Prostate gland (tissue), 2 donors: ENCODE measurements at regions not wholly inside any gene's neighbourhood (a gene's known extent, or its start where the extent isn't known, plus 50 kb on each side); places are given as distances from the start of the nearest gene placed in this dataset.

Experiments
- DNase-seq: peaks from one replicate; pipeline ENCODE4 v3.0.0-alpha.2; 2019; ENCODE audit warnings: low spot score
- H3K27ac ChIP-seq, 2 donors: fragments of 200-600 bp; sonication (generic); 2 replicates each; pipeline ENCODE4 v1.5.1; 2017 to 2019
- H3K27me3 ChIP-seq: fragments of 200-600 bp; sonication (generic); replicated peaks from 2 replicates; pipeline ENCODE4 v1.5.1; 2019; ENCODE audit not compliant: insufficient read depth
- H3K36me3 ChIP-seq, 2 donors: fragments of 200-600 bp; sonication (generic); 1 replicate in 1 of 2; 2 replicates in 1 of 2; pipeline versions ENCODE4 v1.5.1 to v1.8.1; 2017 to 2019
- H3K4me1 ChIP-seq: fragments of 200-600 bp; sonication (generic); replicated peaks from 2 replicates; pipeline ENCODE4 v1.5.1; 2019
- H3K4me3 ChIP-seq, 2 donors: fragments of 200-600 bp; sonication (generic); 2 replicates each; pipeline ENCODE4 v1.5.1; 2017 to 2019
- H3K9me3 ChIP-seq: fragments of 200-600 bp; sonication (generic); 2 replicates; pipeline ENCODE4 v1.5.1; 2017
- CTCF ChIP-seq, 4 experiments: fragments of 200-600 bp in 2 of 4; fragments of 450-650 bp in 2 of 4; sonication (generic) in 2 of 4; IDR thresholded peaks; 1 replicate in 3 of 4; 2 replicates in 1 of 4; pipeline ENCODE4 v1.5.1; 2016 to 2019; ENCODE audit warnings: antibody characterized with exemption in 4 of 4, mild to moderate bottlenecking in 2 of 4, moderate library complexity in 2 of 4
- POLR2A ChIP-seq: fragments of 450-650 bp; IDR thresholded peaks from one replicate; pipeline ENCODE4 v1.6.1; 2016; ENCODE audit warnings: antibody characterized with exemption, mild to moderate bottlenecking
- POLR2AphosphoS5 ChIP-seq: sonication (generic); formaldehyde crosslinking; IDR thresholded peaks from one replicate; pipeline ENCODE4 v1.6.1; 2017; ENCODE audit warnings: antibody characterized with exemption
- WGBS: methylation state at CpG from one replicate; pipeline ENCODE4 v1.1.5; 2018; 5-methylcytosine and 5-hydroxymethylcytosine counted together
- intact Hi-C: fragments of 100-400 bp; cut with DNase I; formaldehyde crosslinking; loops from one replicate; pipeline ENCODE4 v1.14.2; 2022

DNA sequence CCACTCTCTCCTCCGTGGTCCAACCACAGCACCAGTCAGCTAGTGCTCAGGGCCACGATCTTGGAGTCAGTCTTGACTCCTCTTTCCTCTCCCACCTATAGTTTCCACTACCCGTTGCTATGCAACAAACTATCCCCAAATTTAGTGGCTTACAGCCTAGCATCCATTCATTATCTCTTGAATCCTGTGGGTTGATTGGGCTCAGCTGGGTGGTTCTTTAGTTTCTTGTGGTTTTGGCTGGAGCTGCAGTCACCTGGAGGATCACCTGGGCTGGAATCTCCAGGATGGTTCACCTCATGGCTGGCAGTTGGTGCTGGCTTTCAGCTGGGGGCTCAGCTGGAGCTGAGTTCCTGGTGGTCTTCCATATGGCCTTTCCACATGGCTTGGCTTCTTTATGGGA is 149.9 kb downstream of the ASB1 start:
- H3K4me3 ChIP-seq, result no peak overlapping the region
- H3K4me1 ChIP-seq, result no peaks in the 10 kb centered on the region
- WGBS, result 91% methylated on average over 3 of the region's 3 CpGs

GRCh38 chr2:238578256-238578655 is 151.5 kb downstream of the ASB1 start:
- 82% methylated on average over 9 of the region's 9 CpGs for WGBS

More for the DNA sequence above, 149.9 kb downstream of the ASB1 start:
- H3K36me3 ChIP-seq, result no peaks in the 10 kb centered on the region
- intact Hi-C loops, result no loop called here
- no peaks in the 10 kb centered on the region for H3K27me3 ChIP-seq
- DNase-seq, result no peak
- H3K27ac ChIP-seq, result no peak overlapping the region
- H3K9me3 ChIP-seq, result no peaks in the 10 kb centered on the region
- TF ChIP-seq POLR2A (no peak), CTCF (IDR thresholded peaks at IDR 0.05) (no peak), POLR2AphosphoS5 (no peak)

GRCh38 chr2:238580486-238580885 is 153.8 kb downstream of the ASB1 start:
- H3K27ac ChIP-seq, result no peak overlapping the region
- intact Hi-C loops, result no loop called here
- TF ChIP-seq POLR2A (no peak), POLR2AphosphoS5 (no peak), CTCF (IDR thresholded peaks at IDR 0.05) (no peak)
- H3K9me3 ChIP-seq, result no peaks in the 10 kb centered on the region
- no peak for DNase-seq
- no peaks in the 10 kb centered on the region for H3K36me3 ChIP-seq
- H3K4me1 ChIP-seq, result no peaks in the 10 kb centered on the region
- no peaks in the 10 kb centered on the region for H3K27me3 ChIP-seq
- no peak overlapping the region for H3K4me3 ChIP-seq
- 92% methylated on average over 4 of the region's 4 CpGs for WGBS

More at GRCh38 chr2:238578256-238578655, 151.5 kb downstream of the ASB1 start:
- intact Hi-C loops, result no loop called here
- no peak for DNase-seq
- no peaks in the 10 kb centered on the region for H3K9me3 ChIP-seq
- no peaks in the 10 kb centered on the region for H3K4me1 ChIP-seq
- H3K36me3 ChIP-seq, result no peaks in the 10 kb centered on the region
- no peak overlapping the region for H3K4me3 ChIP-seq
- no peaks in the 10 kb centered on the region for H3K27me3 ChIP-seq
- H3K27ac ChIP-seq, result no peak overlapping the region
- TF ChIP-seq CTCF (IDR thresholded peaks at IDR 0.05) (no peak), POLR2A (no peak), POLR2AphosphoS5 (no peak)

DNA sequence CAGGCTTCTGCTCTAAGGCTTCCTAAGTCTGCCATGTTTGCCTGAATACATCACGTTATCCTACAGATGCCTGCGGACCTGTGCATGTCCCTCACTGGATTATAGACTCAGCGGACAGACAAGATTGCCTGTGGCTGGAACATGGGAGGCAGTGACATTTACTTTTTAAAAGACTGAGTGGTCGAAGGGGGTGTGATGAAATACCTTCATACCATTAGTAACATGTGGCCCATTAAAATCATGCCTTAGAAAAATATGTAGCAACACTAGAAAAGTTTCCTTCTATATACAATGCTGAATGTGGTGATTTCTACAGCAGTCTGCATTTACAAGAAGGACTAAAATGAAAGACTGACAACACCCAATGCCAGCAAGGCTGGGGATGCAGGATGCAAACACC is 154.4 kb downstream of the ASB1 start:
- Histone ChIP-seq H3K36me3 (no peaks in the 10 kb centered on the region), H3K27me3 (no peaks in the 10 kb centered on the region), H3K4me3 (no peak overlapping the region), H3K4me1 (no peaks in the 10 kb centered on the region), H3K9me3 (no peaks in the 10 kb centered on the region), H3K27ac (no peak overlapping the region)
- DNase-seq, result no peak
- intact Hi-C loops, result no loop called here
- TF ChIP-seq POLR2A (no peak), CTCF (IDR thresholded peaks at IDR 0.05) (no peak), POLR2AphosphoS5 (no peak)
- 85% methylated on average over 4 of the region's 4 CpGs for WGBS

DNA sequence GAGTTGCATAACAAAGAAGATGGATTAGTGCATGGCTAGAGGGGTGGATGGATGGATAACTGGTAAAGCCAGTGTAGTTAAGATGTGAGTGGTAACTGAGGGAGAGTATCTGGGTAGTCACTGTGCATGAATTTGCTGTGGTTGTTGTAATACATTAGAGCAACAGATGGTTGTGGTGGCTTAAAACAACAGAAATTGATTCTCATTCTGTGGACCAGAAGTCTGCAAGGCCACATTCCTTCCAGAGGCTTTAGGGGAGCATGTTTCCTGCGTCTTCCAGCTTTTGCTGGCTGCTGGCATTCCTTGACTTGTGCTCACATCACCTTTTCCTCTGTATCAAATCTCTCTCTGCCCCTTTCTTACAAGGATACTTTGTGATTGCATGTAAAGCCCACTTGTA is 155.4 kb downstream of the ASB1 start:
- Histone ChIP-seq H3K27ac (no peak overlapping the region), H3K27me3 (no peaks in the 10 kb centered on the region), H3K4me1 (no peaks in the 10 kb centered on the region), H3K9me3 (no peaks in the 10 kb centered on the region), H3K4me3 (no peak overlapping the region), H3K36me3 (no peaks in the 10 kb centered on the region)
- TF ChIP-seq POLR2A (no peak), POLR2AphosphoS5 (no peak), CTCF (IDR thresholded peaks at IDR 0.05) (no peak)
- intact Hi-C loops, result no loop called here
- WGBS, result 82% methylated on average over 1 of the region's 1 CpG
- DNase-seq, result no peak
